ENCODE measurements at regions not wholly inside any gene's neighbourhood (a gene's known extent, or its start where the extent isn't known, plus 50 kb on each side); places are given as distances from the start of the nearest gene placed in this dataset.

DNA sequence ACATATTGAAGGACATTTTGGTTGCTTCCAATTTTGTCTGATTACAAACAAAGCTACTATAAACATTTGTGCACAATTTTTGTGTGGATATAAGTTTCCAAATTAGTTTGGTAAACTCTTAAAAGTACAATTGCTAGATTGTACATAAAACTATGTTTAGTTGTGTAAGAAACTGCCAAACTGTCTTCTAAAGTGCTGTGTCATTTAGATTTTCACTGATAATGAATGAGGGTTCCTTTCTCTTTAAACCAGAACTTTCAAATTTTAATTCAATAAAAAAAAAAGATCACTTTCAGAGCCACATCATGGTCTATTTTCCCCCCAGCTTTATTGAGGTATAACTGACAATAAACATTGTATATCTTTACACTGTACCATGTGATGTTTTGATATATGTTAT lies 74.0 kb upstream of the TRPC7 start:
- no peak for TF ChIP-seq Cebpa-rat (IDR thresholded peaks at IDR 0.05)

DNA sequence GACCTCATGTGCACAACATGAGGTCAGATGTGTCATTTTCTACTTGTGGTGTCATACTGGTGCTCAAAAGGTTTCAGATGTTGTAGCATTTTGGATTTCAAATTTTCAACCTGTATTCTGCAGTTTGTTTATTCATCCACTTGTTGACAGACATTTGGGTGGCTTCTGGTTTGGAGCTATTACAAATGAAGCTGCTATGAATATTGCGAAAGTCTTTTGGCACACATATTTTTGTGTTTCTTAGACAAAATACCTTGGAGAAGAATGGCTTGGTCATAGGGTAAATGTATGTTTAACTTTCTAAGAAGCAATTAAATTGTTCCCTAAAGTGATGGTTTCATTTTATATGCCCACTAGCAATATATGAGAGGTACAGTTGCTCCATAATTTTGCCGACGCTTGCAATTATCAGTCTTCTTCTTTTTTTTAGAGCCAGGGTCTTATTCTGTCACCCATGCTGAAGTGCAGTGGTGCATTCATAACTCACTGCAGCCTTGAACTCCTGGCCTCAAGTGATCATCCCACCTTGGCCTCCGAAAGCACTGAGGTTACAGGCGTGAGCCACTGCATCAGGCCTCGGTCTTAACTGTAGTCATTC lies 70.7 kb upstream of the TRPC7 start:
- Histone ChIP-seq H3K27ac (no peak overlapping the region), H3K4me3 (no peak overlapping the region), H3K4me2 (no peak overlapping the region), H3K9ac (no peak overlapping the region), H3K9me3 (no peaks in the 10 kb centered on the region), H3K27me3 (no peaks in the 10 kb centered on the region), H3K36me3 (no peaks in the 10 kb centered on the region), H3K4me1 (no peaks in the 10 kb centered on the region), H4K20me1 (no peaks in the 10 kb centered on the region)
- TF ChIP-seq Cebpa-rat (IDR thresholded peaks at IDR 0.05) = no peak

More for the DNA sequence above, 74.0 kb upstream of the TRPC7 start:
- Histone ChIP-seq H4K20me1 (no peaks in the 10 kb centered on the region), H3K4me3 (no peak overlapping the region), H3K9ac (no peak overlapping the region), H3K27me3 (no peaks in the 10 kb centered on the region), H3K36me3 (no peaks in the 10 kb centered on the region), H3K9me3 (peaks cover 5% of the 10 kb centered on the region), H3K4me1 (no peaks in the 10 kb centered on the region), H3K4me2 (no peak overlapping the region), H3K27ac (no peak overlapping the region)

DNA sequence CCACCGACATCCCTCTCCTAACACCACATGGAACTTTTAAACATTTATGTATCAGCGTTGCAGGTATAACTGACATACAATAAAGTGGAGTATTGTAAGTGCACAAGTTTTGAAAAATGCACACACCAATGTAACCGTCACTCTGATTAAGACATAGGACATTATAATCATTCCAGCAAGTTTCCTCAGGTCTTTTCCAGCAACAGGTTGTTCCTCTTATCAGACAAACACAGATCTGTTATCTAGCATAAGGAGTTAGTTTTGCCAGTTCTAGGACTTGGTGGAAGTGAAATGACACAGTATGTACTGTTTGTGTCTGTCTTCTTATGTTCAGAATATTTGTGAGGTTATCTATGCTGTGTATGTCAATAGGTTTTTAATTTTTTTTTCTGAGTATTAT lies 69.5 kb upstream of the TRPC7 start:
- no peaks in the 10 kb centered on the region for H3K36me3 ChIP-seq
- H4K20me1 ChIP-seq = no peaks in the 10 kb centered on the region
- no peaks in the 10 kb centered on the region for H3K4me1 ChIP-seq
- TF ChIP-seq Cebpa-rat (IDR thresholded peaks at IDR 0.05) = no peak
- no peak overlapping the region for H3K4me3 ChIP-seq
- no peak overlapping the region for H3K4me2 ChIP-seq
- H3K9ac ChIP-seq = no peak overlapping the region
- H3K27ac ChIP-seq = no peak overlapping the region
- H3K9me3 ChIP-seq = no peaks in the 10 kb centered on the region
- no peaks in the 10 kb centered on the region for H3K27me3 ChIP-seq

DNA sequence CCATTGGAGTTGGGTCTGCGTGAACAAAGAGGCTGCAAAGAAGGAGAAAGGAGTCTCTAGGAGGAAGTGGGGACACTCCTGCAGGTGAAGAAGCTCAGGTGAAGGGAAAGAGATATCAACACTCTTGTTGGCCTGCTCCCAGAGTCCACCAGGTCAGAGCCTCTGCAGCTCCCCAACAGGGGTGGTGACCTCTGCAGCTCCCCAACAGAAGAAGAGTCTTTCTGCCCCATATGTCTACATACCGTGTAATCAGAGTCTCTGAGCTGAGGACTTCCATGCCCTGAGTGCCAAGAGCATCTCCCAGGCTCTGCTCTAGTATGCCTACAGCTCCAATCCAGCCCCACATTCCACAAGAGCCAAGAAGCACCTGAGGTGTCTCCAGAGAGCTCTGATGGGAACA lies 67.4 kb upstream of the TRPC7 start:
- Histone ChIP-seq H3K4me3 (no peak overlapping the region), H3K27me3 (no peaks in the 10 kb centered on the region), H4K20me1 (no peaks in the 10 kb centered on the region), H3K36me3 (no peaks in the 10 kb centered on the region), H3K9ac (no peak overlapping the region), H3K9me3 (no peaks in the 10 kb centered on the region), H3K4me2 (no peak overlapping the region), H3K4me1 (no peaks in the 10 kb centered on the region), H3K27ac (no peak overlapping the region)
- TF ChIP-seq Cebpa-rat (IDR thresholded peaks at IDR 0.05) = no peak

DNA sequence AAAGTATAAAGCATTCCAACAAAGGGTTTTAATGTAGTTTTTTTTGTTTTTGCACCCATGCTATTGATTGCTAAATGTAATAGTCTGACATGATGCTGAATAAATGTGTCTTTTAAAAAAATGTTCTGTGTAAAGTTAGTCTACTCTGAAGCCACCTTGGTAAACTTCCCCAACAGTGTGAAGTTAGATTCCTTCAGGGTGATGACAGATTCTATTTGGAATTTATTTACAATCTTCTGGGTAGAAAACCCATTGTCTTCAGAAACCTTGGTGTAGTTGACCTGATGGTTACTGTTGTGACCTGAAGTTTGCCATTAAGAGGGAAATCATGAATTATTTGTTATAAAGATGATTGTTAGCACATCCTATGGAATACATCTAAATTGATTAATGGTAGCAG lies 64.7 kb upstream of the TRPC7 start:
- H3K27me3 ChIP-seq = no peaks in the 10 kb centered on the region
- H3K4me3 ChIP-seq = no peak overlapping the region
- no peaks in the 10 kb centered on the region for H3K36me3 ChIP-seq
- H3K9ac ChIP-seq = no peak overlapping the region
- H4K20me1 ChIP-seq = no peaks in the 10 kb centered on the region
- no peak overlapping the region for H3K27ac ChIP-seq
- no peaks in the 10 kb centered on the region for H3K9me3 ChIP-seq
- no peaks in the 10 kb centered on the region for H3K4me1 ChIP-seq
- H3K4me2 ChIP-seq = no peak overlapping the region
- TF ChIP-seq Cebpa-rat (IDR thresholded peaks at IDR 0.05) = no peak

DNA sequence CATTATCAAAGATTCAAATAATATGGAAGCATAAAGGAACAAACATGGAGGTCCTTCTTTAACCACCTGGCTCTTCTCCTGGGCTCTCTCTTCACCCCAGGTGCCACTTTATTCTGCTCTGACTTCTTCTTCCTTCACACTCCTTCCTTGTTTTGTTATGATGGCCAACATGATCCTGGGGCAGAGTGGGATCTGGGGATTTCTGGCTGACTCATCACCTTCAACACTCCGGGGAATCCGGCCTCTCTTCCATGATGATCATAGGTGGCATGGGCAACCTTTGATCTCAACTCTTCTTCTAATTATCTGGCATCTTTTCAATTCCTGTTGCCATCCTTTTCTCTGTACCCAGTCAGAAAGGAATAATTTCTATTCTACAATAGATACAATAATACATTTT lies 62.1 kb upstream of the TRPC7 start:
- no peak overlapping the region for H3K4me2 ChIP-seq
- H3K36me3 ChIP-seq = no peaks in the 10 kb centered on the region
- H3K9me3 ChIP-seq = no peaks in the 10 kb centered on the region
- TF ChIP-seq Cebpa-rat (IDR thresholded peaks at IDR 0.05) = no peak
- H4K20me1 ChIP-seq = no peaks in the 10 kb centered on the region
- no peaks in the 10 kb centered on the region for H3K4me1 ChIP-seq
- no peak overlapping the region for H3K27ac ChIP-seq
- H3K27me3 ChIP-seq = no peaks in the 10 kb centered on the region
- no peak overlapping the region for H3K4me3 ChIP-seq
- no peak overlapping the region for H3K9ac ChIP-seq

DNA sequence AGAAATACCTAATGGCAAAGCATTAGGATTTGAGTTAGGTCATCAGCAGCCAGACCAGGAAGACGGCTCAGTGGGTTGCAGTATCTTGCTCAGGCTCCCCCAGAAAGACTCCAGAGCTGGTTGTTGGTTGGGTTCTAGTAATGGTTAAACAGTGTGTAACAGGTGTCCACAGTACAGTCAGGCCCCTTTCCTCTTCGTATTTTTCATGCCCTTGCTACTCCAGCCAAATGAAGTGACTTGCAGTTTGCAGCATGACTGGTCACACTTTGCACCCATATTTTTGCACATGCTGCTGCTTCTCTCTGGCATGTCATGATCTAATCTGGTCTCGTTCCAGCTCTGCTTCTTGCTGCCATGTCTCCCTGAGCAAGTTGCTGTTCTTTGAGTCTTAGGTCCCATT lies 60.6 kb upstream of the TRPC7 start:
- Histone ChIP-seq H3K4me2 (no peak overlapping the region), H3K36me3 (no peaks in the 10 kb centered on the region), H3K27me3 (no peaks in the 10 kb centered on the region), H3K4me1 (no peaks in the 10 kb centered on the region), H3K9me3 (no peaks in the 10 kb centered on the region), H4K20me1 (no peaks in the 10 kb centered on the region), H3K9ac (no peak overlapping the region), H3K27ac (no peak overlapping the region), H3K4me3 (no peak overlapping the region)
- no peak for TF ChIP-seq Cebpa-rat (IDR thresholded peaks at IDR 0.05)

DNA sequence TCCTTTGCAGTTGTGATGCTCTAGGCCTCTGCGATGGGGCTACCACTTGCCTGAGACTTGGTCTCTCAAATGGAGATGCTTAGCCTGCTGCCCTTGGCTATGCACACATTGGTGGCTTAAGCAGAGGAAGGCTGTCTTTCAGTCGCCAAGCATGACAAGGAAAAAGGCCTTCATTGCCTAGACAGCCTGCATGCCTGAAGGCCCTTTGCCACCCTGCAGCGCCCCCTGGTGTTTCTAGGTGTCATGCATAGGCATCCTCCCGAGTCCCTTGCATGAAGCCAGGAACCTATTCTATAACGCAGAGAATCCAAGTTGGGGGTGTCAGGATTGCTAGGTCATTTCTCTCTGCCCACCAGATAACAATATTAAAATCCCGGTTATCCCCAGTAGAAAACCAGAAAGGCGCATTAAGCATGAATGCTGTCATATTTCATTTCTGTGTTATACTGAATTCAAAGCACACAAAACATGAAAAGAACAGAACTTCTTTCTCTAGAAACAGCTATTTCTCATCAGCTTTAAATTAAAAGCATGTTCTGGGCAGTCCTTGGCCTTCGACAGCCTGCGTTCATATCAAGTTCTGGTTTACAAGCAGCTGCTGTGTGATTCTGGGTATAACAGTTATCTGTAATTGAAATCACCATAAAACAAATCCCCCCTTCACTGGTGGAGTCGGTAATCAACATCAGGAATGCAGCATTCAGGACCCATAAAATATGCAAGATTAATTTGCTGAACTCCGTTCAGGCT lies 59.7 kb upstream of the TRPC7 start:
- H3K36me3 ChIP-seq = no peaks in the 10 kb centered on the region
- H3K27me3 ChIP-seq = no peaks in the 10 kb centered on the region
- no peaks in the 10 kb centered on the region for H3K4me1 ChIP-seq
- no peak overlapping the region for H3K27ac ChIP-seq
- no peak overlapping the region for H3K4me3 ChIP-seq
- H4K20me1 ChIP-seq = no peaks in the 10 kb centered on the region
- H3K4me2 ChIP-seq = no peak overlapping the region
- TF ChIP-seq Cebpa-rat (IDR thresholded peaks at IDR 0.05) = no peak
- no peak overlapping the region for H3K9ac ChIP-seq
- H3K9me3 ChIP-seq = no peaks in the 10 kb centered on the region

DNA sequence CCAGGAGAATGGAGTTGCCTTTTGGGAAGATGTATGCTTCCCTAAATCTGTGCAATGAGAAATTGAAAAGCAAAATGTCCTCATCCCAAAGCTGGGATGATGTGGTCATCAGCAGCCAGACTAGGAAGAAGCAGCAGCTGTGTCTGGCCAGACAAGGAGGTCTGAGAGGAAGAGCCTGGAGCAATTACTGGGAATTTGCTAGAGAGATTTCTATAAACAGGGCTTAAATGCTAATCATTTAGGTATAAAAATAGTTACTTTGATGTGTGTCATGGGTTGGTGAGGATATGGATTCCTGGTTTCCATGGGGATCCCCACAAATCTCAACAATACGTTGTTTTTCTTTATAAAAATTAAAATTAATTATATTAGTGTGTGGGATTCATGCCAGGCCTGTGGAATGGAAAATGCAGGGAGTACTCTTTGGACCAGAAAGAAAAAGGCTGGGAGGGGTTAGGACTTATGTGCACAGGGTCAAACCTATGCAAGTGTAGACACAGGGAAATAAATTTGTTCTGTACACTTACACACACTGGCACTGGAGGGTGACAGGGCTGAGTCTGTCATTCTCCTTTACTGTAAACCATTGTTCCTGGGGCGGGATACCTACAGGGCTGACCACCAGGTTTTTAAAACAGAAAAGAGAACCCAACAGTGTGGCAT lies 58.7 kb upstream of the TRPC7 start:
- H3K36me3 ChIP-seq = no peaks in the 10 kb centered on the region

DNA sequence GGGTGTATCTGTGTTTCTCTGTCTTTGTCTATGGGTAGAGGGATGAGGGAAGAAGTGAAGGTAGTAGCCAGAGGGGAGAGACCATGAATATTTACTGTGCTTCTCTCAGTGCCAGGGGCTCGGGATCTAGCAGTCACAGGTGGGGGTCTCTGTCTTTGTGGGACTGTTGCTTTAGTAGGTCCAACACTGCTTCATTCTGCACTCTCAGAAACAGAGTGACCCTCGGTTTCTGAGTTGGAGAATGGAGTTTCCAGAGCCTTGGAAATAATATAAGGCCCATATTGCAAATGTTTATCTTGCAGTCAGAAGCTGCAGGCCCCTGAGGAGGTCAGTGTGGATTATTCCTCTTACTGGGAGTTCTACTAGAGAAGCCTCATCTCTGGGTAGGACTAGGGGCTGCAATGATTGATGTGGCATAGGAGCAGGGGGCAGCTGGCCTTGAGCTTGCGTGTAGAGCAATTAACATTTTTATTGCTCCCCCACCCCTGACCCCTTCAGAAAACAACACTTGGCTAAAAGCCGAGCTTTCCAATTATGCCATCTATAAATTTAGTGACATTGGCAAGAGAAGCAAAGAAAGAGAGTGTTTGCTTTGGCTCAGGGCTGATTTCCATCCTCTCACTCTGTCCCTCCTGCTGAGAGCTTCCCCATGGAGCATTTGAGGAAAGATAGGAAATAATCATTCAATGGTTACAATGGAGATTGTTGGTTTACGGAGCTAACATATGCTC lies 55.0 kb upstream of the TRPC7 start:
- H3K27me3 ChIP-seq = no peaks in the 10 kb centered on the region
- H3K9ac ChIP-seq = no peak overlapping the region
- no peak overlapping the region for H3K27ac ChIP-seq
- H3K4me3 ChIP-seq = no peak overlapping the region
- no peaks in the 10 kb centered on the region for H3K4me1 ChIP-seq
- H3K36me3 ChIP-seq = no peaks in the 10 kb centered on the region
- TF ChIP-seq Cebpa-rat (IDR thresholded peaks at IDR 0.05) = no peak
- H3K4me2 ChIP-seq = no peak overlapping the region
- no peaks in the 10 kb centered on the region for H3K9me3 ChIP-seq
- H4K20me1 ChIP-seq = no peaks in the 10 kb centered on the region

More for the DNA sequence above, 58.7 kb upstream of the TRPC7 start:
- Histone ChIP-seq H3K4me1 (no peaks in the 10 kb centered on the region), H3K9me3 (no peaks in the 10 kb centered on the region), H3K9ac (no peak overlapping the region), H3K27ac (no peak overlapping the region), H3K4me2 (no peak overlapping the region), H3K4me3 (no peak overlapping the region), H3K27me3 (no peaks in the 10 kb centered on the region), H4K20me1 (no peaks in the 10 kb centered on the region)
- TF ChIP-seq Cebpa-rat (IDR thresholded peaks at IDR 0.05) = no peak

Data from BLaER1 (cell line).